HG03139 (cell line): ENCODE measurements at regions not wholly inside any gene's neighbourhood (a gene's known extent, or its start where the extent isn't known, plus 50 kb on each side); places are given as distances from the start of the nearest gene placed in this dataset.
"Not testable (repeated sequence)": the region's sequence is repeated elsewhere in the genome, so short reads cannot be mapped to it uniquely, and the experiment has no call there.

Experiments used
- ATAC-seq: cut with Tn5 transposase; IDR thresholded peaks from one replicate; pipeline ENCODE4 v1.9.1; 2021; ENCODE audit not compliant: unreplicated experiment

- ATAC-seq: not testable (repeated sequence)
These were observed 118.6 kb downstream of the ATP6V0E2 start for GRCh38 chr7:149992366-149992765.

DNA sequence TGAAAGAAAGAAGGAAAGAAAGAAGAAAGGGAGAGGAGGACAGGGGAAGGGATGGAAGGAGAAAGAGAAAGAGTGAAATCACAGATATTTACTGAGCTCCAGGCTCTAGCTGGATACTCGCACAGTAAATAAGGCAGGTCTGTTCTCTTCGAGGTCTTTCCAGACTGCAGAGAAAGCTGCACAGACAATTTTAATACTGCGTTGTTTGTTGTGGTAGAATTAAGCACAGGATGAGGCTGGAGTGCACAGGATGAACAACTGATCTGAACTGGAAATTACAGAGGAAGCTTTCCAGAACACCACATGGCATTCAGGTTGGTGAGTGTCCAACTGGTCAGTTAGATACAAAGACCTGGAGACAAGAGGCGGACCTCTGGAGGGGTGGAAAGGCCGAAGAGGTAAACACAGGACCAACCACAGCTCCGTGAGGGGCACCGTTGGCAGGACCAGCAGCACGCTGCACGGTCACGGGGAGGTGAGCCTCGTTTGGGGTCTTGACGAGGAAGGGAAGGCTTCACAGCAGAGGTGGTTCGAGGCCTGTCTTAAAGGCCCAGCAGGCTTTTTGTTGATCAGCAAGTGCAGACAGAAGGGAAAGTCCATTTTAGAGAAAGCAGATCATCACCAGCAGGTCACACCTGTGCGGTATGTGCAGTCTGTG, 121.7 kb downstream of the ATP6V0E2 start:
- not testable (repeated sequence) for ATAC-seq

GRCh38 chr7:150000780-150001599, 127.2 kb downstream of the ATP6V0E2 start:
- not testable (repeated sequence) for ATAC-seq

- ATAC-seq: no peak
These were observed 129.6 kb downstream of the ATP6V0E2 start for GRCh38 chr7:150003304-150003810.

DNA sequence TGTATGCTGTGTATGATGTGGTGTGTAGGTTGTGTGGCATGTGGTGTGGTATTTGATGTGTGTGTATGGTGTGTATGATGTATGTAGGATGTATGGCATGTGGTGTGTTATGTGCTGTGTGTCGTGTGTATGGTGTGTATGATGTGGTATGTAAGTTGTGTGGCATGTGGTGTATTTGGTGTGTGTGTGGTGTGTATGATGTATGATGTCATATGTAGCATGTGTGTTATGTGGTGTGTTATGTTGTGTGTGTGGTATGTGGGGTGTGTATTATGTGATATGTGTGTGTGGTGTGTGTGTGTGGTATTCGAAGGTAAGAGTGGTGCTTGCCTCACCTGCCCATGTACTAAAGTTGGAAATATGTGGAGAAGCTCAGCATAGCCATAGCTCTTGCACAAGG, 130.2 kb downstream of the ATP6V0E2 start:
- ATAC-seq: not testable (repeated sequence)

DNA sequence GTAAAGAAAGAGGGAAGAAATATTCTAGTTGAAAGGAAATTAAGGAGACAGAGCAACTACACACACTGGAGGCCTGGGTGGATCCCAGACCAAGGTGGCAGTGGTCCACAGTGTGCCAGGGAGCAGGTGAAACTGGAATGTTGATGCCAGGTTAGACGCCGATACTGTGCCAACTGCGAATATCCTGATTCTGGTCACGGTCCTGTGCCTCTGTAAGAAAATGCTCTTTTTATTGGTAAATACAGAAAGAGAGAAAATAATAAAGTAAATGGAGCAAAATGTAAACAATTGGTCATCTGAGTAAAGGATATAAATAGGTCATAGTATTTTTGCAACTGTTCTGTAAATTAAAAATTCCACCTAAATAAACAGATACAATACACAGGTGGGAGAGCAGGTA, 131.1 kb downstream of the ATP6V0E2 start:
- ATAC-seq: not testable (repeated sequence)

DNA sequence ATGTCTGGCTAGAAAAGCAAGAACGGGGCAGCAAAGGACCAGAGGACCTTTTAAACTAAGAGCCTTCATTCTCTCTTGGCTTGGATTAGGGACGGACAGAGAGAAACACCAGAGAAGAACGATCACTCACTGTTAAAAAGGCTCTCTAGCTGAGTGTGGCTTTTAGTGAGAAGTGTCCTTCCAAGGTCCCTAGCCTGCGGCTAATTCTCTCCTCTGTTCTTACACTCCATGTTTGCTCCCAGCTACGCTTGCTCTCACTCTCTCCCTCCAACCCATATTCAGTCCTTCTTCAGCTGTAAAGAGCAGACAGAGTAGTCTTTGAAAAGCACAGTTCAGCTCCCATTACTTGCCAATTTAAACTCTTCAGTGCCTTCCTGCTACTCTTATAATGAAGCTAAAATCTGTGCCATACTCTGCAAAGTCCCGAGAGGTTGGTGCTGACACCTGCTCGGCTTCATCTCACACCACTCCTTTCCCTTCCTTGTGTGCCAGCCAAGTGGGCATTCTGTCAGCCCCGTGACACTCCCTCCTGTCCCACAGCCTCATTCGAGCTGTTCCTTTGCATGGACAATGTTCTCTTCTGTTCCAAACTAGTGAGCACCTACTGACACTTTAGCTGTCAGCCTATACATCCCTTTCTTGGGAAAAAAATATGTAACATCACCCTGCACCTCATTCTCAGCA, 136.0 kb downstream of the ATP6V0E2 start:
- ATAC-seq: not testable (repeated sequence)

DNA sequence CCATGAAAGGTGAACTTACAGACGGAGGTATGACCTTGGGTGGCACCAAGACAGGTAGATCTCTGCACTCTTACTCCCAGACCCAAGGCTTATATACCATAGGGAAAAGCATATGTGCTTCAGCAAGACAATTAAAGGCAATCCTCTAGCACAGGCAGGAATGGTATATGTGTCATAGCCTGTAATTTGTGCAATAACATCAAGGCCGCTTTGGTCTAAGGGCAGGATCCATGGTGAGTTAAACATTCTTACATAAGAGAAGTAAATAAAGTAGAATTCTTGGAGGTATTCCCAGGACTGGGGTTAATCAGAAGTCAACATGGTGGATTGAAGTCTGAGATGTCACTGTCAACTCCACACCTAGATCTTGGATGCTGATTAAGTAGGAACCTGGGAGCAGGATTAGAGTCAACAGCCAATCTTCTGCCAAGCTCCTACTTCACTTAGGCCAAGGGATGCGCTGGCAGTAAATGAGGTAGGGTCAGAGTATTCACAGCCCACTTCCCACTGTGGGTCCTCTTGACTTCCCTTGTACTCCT, 143.0 kb downstream of the ATP6V0E2 start:
- ATAC-seq: not testable (repeated sequence)

DNA sequence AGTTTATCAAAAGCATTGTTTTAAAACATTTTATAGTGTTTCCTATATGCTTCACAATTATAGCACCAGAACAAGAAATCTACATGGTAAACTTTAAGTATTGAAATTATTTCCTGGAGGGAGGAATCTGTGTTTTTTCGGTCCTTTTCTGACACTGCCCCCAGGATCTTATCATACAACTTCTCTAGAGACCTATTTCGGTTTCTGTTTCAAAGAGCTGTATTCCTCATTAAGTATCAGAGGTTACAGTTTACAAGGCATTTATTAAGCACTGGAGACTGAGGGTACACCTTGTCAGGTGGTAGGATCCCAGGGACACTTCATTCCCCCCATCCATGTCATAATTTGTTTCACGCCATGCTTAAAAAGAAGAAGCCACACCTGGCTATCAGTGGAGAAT, 146.4 kb downstream of the ATP6V0E2 start:
- ATAC-seq: not testable (repeated sequence)

GRCh38 chr7:150024550-150025490, 151.1 kb downstream of the ATP6V0E2 start:
- not testable (repeated sequence) for ATAC-seq

DNA sequence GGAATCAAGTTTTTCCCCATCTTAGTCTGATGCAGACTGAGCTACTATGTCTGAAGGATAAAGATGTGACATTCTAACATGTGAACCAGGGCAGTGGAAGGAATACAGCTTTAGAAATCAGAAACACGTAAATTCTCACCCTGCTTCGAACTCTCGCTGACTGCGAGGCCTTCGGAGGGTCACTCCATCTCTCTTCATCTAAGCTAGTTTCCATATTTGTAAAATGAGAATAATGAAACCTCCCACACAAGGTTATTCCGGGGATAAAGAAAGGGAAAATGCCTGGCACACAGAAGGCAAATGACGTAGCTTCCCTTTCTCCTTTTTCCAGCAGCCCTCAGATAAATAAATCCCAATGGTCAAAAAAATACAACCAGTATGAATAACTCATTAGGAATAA, 152.0 kb downstream of the ATP6V0E2 start:
- not testable (repeated sequence) for ATAC-seq

- not testable (repeated sequence) for ATAC-seq
These were observed 154.7 kb downstream of the ATP6V0E2 start for GRCh38 chr7:150028344-150029012.

GRCh38 chr7:150029013-150029389, 155.2 kb downstream of the ATP6V0E2 start:
- ATAC-seq: not testable (repeated sequence)

DNA sequence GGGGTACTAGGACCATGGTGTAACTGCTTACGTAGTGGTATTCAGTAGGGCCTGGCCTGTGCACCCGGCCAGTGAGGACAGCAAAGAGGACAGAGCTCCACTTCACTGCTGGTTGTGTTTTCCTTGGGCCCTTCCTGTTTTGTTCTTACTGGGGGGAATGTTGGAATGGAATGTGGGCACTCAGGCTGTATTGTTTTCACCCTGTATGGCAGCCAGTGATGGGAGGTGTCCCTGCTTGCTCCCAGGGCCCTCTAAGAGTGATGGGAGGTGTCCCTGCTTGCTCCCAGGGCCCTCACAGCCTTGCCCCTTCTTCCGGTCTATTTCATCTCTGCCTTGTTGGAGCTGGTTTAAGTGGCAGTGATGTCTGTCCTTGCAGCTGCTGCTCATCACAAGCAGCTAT, 158.0 kb downstream of the ATP6V0E2 start:
- not testable (repeated sequence) for ATAC-seq

DNA sequence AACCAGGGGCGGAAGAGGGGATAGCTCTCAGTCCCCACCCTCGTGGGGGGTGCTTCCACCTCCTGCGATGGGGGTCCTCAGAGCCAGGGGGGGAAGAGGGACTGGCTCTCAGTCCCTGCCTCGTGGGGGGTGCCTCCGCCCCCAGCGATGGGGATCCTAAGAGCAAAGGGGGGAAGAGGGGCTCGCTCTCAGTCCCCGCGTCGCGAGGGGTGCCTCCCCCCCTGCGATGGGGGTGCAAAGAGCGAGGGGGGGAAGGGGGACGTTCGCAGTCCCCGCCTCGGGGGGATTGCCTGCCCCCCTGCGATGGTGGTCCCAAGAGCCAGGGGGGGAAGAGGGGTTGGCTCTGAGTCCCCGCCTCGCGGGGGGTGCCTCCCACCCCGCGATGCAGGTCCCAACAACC, 159.9 kb downstream of the ATP6V0E2 start:
- ATAC-seq: not testable (repeated sequence)

GRCh38 chr7:150035769-150036168, 162.0 kb downstream of the ATP6V0E2 start:
- ATAC-seq: not testable (repeated sequence)

DNA sequence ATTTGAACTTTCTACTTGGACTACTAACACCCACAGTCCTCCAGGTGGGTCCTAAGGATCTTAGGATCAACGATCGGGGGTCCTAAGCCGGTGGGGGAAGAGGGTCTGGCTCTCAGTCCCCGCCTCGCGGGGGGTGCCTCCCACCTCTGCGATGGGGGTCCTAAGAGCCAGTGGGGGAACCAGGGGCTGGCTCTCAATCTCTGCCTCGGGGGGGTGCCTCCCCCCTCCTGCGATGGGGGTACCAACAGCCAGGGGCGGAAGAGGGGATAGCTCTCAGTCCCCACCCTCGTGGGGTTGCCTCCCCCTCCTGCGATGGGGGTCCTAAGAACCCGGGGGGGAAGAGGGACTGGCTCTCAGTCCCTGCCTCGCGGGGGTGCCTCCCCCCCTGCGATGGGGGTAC, 165.3 kb downstream of the ATP6V0E2 start:
- not testable (repeated sequence) for ATAC-seq

DNA sequence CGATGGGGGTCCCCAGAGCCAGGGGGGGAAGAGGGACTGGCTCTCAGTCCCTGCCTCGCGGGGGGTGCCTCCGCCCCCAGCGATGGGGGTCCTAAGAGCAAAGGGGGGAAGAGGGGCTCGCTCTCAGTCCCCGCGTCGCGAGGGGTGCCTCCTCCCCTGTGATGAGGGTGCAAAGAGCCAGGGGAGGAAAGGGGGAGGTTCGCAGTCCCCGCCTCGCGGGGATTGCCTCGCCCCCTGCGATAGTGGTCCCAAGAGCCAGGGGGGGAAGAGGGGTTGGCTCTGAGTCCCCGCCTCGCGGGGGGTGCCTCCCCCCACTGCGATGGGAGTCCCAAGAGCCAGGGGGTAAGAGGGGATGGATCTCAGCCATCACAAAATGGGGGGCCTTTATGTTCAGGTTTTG, 168.5 kb downstream of the ATP6V0E2 start:
- ATAC-seq: not testable (repeated sequence)

DNA sequence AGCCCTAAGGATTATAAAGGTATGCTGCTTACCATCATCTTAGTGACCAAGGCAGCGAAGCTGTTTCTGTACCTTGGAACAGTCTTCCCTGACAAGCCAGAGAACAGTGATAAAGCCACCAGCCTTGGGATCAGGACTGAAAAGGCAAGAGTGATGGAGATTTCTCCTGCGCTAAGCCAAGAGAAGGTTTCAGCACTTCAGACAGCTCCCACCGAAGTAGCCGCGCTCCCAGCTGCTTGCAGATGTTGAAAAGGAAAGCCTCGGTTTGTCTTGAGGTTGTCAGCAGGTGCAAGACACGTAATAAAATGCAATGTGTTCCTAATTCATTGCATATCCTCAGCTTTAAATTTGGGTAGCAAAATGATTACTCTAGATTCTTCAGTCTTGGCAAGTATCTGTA, 171.0 kb downstream of the ATP6V0E2 start:
- not testable (repeated sequence) for ATAC-seq
